C1 segment of cervical spinal cord (tissue), 14 donors: ENCODE measurements at regions not wholly inside any gene's neighbourhood (a gene's known extent, or its start where the extent isn't known, plus 50 kb on each side); places are given as distances from the start of the nearest gene placed in this dataset.

ENCODE experiments used
- DNase-seq, 14 donors: peaks; one replicate each; lab custom pipeline; 2025; lab: John Stamatoyannopoulos, UW

GRCh38 chr6:145213614-145214013 lies 521.7 kb downstream of the EPM2A start:
- no peak for DNase-seq

- no peak for DNase-seq
These were observed 520.8 kb downstream of the EPM2A start for GRCh38 chr6:145214570-145214969.

GRCh38 chr6:145224450-145224849 lies 510.9 kb downstream of the EPM2A start:
- DNase-seq = no peak

- DNase-seq = no peak
These were observed 509.8 kb downstream of the EPM2A start for GRCh38 chr6:145225500-145225899.

- DNase-seq = no peak
These were observed 507.7 kb downstream of the EPM2A start for GRCh38 chr6:145227593-145227992.

GRCh38 chr6:145228962-145229582 lies 506.2 kb downstream of the EPM2A start:
- no peak for DNase-seq

GRCh38 chr6:145233955-145234354 lies 501.4 kb downstream of the EPM2A start:
- DNase-seq = no peak

GRCh38 chr6:145235207-145235606 lies 500.1 kb downstream of the EPM2A start:
- DNase-seq = no peak

GRCh38 chr6:145238787-145239186 lies 496.5 kb downstream of the EPM2A start:
- no peak for DNase-seq

GRCh38 chr6:145241039-145241438 lies 494.3 kb downstream of the EPM2A start:
- no peak for DNase-seq

GRCh38 chr6:145241721-145242120 lies 493.6 kb downstream of the EPM2A start:
- DNase-seq = no peak

- DNase-seq = no peak
These were observed 490.8 kb downstream of the EPM2A start for GRCh38 chr6:145244349-145245100.

GRCh38 chr6:145245119-145245518 lies 490.2 kb downstream of the EPM2A start:
- DNase-seq = no peak

GRCh38 chr6:145247692-145248419 lies 487.5 kb downstream of the EPM2A start:
- no peak for DNase-seq

- DNase-seq = no peak
These were observed 484.9 kb downstream of the EPM2A start for GRCh38 chr6:145250436-145250835.

- DNase-seq = no peak
These were observed 482.6 kb downstream of the EPM2A start for GRCh38 chr6:145252737-145253136.

- no peak for DNase-seq
These were observed 480.5 kb downstream of the EPM2A start for GRCh38 chr6:145254649-145255401.

GRCh38 chr6:145257704-145258103 lies 477.6 kb downstream of the EPM2A start:
- DNase-seq = no peak

- no peak for DNase-seq
These were observed 477.2 kb downstream of the EPM2A start for GRCh38 chr6:145258122-145258521.

- DNase-seq = no peak
These were observed 474.7 kb downstream of the EPM2A start for GRCh38 chr6:145260484-145261175.

GRCh38 chr6:145261758-145262157 lies 473.6 kb downstream of the EPM2A start:
- no peak for DNase-seq
